DND-41 (cell line): ENCODE measurements at regions not wholly inside any gene's neighbourhood (a gene's known extent, or its start where the extent isn't known, plus 50 kb on each side); places are given as distances from the start of the nearest gene placed in this dataset.

Experiments used
- ATAC-seq: fragments of 200-7000 bp; cut with Tn5 transposase; 3 replicates; pipeline ENCODE4 v1.9.1; 2021; ENCODE audit warnings: low read depth; ENCODE audit not compliant: insufficient read depth
- DNase-seq: peaks from one replicate; pipeline ENCODE4 v3.0.0-alpha.2; 2020
- H2AFZ ChIP-seq: 2 replicates; pipeline ENCODE4 v1.6.0; 2012; ENCODE audit warnings: low read depth, low read length
- H3K27ac ChIP-seq: 2 replicates; pipeline ENCODE4 v1.5.1; 2012; ENCODE audit warnings: low read length, inconsistent platforms
- H3K27me3 ChIP-seq: fragments of 200-600 bp; sonication (generic); 2 replicates; pipeline ENCODE4 v1.6.0; 2012; ENCODE audit warnings: low read length, mild to moderate bottlenecking, inconsistent platforms; ENCODE audit not compliant: insufficient read depth, poor library complexity
- H3K36me3 ChIP-seq: 2 replicates; pipeline ENCODE4 v1.5.1; 2012; ENCODE audit warnings: low read length, inconsistent platforms; ENCODE audit not compliant: insufficient read depth
- H3K4me1 ChIP-seq: 2 replicates; pipeline ENCODE4 v1.5.1; 2012; ENCODE audit warnings: mild to moderate bottlenecking, low read length; ENCODE audit not compliant: insufficient read depth
- H3K4me2 ChIP-seq: 2 replicates; pipeline ENCODE4 v1.6.0; 2012; ENCODE audit warnings: mild to moderate bottlenecking, moderate library complexity, low read length, inconsistent platforms; ENCODE audit not compliant: insufficient read depth
- H3K4me3 ChIP-seq, 2 experiments: fragments of 200-600 bp in 1 of 2; shearing (Covaris generic) in 1 of 2; 2 replicates each; pipeline ENCODE4 v1.5.1; 2012 to 2016; ENCODE audit warnings: inconsistent platforms in 2 of 2, low read length in 2 of 2, mild to moderate bottlenecking in 2 of 2, low read depth in 1 of 2, moderate library complexity in 1 of 2
- H3K79me2 ChIP-seq: 2 replicates; pipeline ENCODE4 v1.6.0; 2012; ENCODE audit warnings: low read length, inconsistent platforms; ENCODE audit not compliant: insufficient read depth
- H3K9ac ChIP-seq: 2 replicates; pipeline ENCODE4 v1.6.0; 2012; ENCODE audit warnings: low read depth, mild to moderate bottlenecking, inconsistent platforms, low read length, moderate library complexity
- H3K9me3 ChIP-seq: 2 replicates; pipeline ENCODE4 v1.5.1; 2012; ENCODE audit warnings: low read length, moderate library complexity, mild to moderate bottlenecking, inconsistent platforms; ENCODE audit not compliant: insufficient read depth, severe bottlenecking
- H4K20me1 ChIP-seq: 2 replicates; pipeline ENCODE4 v1.6.0; 2012; ENCODE audit warnings: low read length; ENCODE audit not compliant: insufficient read depth
- CTCF ChIP-seq: IDR thresholded peaks from 2 replicates; pipeline ENCODE4 v1.5.1; 2012; ENCODE audit warnings: borderline replicate concordance, low read length, moderate library complexity, mild to moderate bottlenecking; ENCODE audit not compliant: poor library complexity, severe bottlenecking; ENCODE audit errors: extremely low read depth
- EZH2 ChIP-seq: IDR thresholded peaks from 3 replicates; pipeline ENCODE4 v1.6.1; 2012; ENCODE audit warnings: borderline replicate concordance, low read depth, mild to moderate bottlenecking, moderate library complexity, low read length, inconsistent platforms; ENCODE audit not compliant: severe bottlenecking

- Histone ChIP-seq H3K4me1 (no peaks in the 10 kb centered on the region), H3K9ac (no peak overlapping the region), H3K9me3 (peaks cover 11% of the 10 kb centered on the region), H3K4me3 (no peak overlapping the region), H3K4me2 (no peak overlapping the region), H3K36me3 (no peaks in the 10 kb centered on the region), H3K27me3 (no peaks in the 10 kb centered on the region), H3K79me2 (no peaks in the 10 kb centered on the region), H3K27ac (no peak overlapping the region), H4K20me1 (no peaks in the 10 kb centered on the region), H2AFZ (no peak overlapping the region)
- TF ChIP-seq CTCF: no peak
- ATAC-seq (no peak), DNase-seq (no peak)
These were observed 61.6 kb upstream of the GYPA start for GRCh38 chr4:144202081-144202480.

DNA sequence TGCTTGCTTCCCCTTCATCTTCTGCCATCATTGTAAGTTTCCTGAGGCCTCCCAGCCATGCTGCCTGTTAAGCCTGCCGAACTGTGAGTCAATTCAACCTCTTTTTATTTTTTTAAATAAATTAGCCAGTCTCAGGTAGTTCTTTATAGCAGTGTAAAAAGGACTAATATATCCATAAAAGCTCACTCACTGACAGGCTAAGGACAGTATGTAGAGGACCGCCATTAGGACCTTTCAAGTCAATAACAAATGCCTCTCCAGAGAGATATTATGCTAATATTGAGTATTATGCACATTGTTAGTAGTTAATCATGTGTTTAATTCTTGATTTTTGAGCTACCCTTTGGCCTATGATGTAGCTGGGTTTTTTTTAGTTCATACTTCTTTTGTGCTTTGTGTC is 62.6 kb upstream of the GYPA start:
- Histone ChIP-seq H3K9ac (no peak overlapping the region), H3K36me3 (no peaks in the 10 kb centered on the region), H3K9me3 (peaks cover 1% of the 10 kb centered on the region), H3K27me3 (no peaks in the 10 kb centered on the region), H3K4me3 (no peak overlapping the region), H3K4me1 (no peaks in the 10 kb centered on the region), H4K20me1 (no peaks in the 10 kb centered on the region), H3K4me2 (no peak overlapping the region), H3K79me2 (no peaks in the 10 kb centered on the region), H3K27ac (no peak overlapping the region), H2AFZ (no peak overlapping the region)
- no peak for TF ChIP-seq EZH2
- TF ChIP-seq CTCF: no peak
- ATAC-seq: no peak
- no peak for DNase-seq

DNA sequence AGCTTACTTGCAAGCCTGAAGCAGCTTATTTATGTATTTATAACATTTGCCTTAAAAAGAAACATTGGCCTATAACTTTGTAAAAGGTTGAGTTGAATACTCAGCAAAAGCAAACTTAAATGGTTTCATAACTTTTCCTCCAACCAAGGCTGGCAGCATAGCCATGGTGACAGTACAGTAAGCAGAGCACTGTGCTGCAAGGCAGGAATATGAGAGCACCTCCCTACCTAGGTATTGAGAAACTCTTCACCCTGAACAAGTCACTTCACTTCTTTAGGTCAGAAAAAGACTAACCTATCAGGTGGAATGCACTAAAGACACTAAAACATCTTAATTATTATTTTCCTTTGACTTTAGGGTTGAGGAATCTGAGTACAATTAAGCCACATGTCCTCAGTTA is 63.9 kb upstream of the GYPA start:
- H3K27me3 ChIP-seq: no peaks in the 10 kb centered on the region
- ATAC-seq: no peak
- no peak overlapping the region for H3K9ac ChIP-seq
- no peaks in the 10 kb centered on the region for H4K20me1 ChIP-seq
- H3K4me2 ChIP-seq: no peak overlapping the region
- no peaks in the 10 kb centered on the region for H3K4me1 ChIP-seq
- H3K36me3 ChIP-seq: no peaks in the 10 kb centered on the region
- H3K79me2 ChIP-seq: no peaks in the 10 kb centered on the region
- no peak overlapping the region for H2AFZ ChIP-seq
- TF ChIP-seq CTCF: no peak
- no peak for TF ChIP-seq EZH2
- no peak overlapping the region for H3K27ac ChIP-seq
- H3K4me3 ChIP-seq: no peak overlapping the region
- no peaks in the 10 kb centered on the region for H3K9me3 ChIP-seq
- no peak for DNase-seq

GRCh38 chr4:144206711-144207110 is 66.2 kb upstream of the GYPA start:
- Histone ChIP-seq H3K36me3 (no peaks in the 10 kb centered on the region), H4K20me1 (no peaks in the 10 kb centered on the region), H3K9me3 (no peaks in the 10 kb centered on the region), H3K4me1 (no peaks in the 10 kb centered on the region), H3K27me3 (no peaks in the 10 kb centered on the region), H3K79me2 (no peaks in the 10 kb centered on the region), H3K4me2 (no peak overlapping the region), H3K27ac (no peak overlapping the region), H2AFZ (no peak overlapping the region), H3K4me3 (no peak overlapping the region), H3K9ac (no peak overlapping the region)
- ATAC-seq (no peak), DNase-seq (no peak)
- TF ChIP-seq EZH2: no peak
